WTC11 (cell line): ENCODE measurements at regions not wholly inside any gene's neighbourhood (a gene's known extent, or its start where the extent isn't known, plus 50 kb on each side); places are given as distances from the start of the nearest gene placed in this dataset.

Source experiments
- ATAC-seq: fragments of 200-7000 bp; cut with Tn5 transposase; 2 replicates; pipeline ENCODE4 v1.10.0; 2021; ENCODE audit warnings: mild to moderate bottlenecking, moderate library complexity
- CTCF ChIA-PET: fragments of 300-600 bp; sonication (Branson Sonifier 250); formaldehyde crosslinking; loops from one replicate; lab custom pipeline; 2021; ENCODE audit warnings: antibody characterized with exemption; lab: Charles Lee
- POLR2A ChIA-PET: fragments of 350-600 bp; sonication (Branson Sonifier 250); formaldehyde crosslinking; loops from one replicate; lab custom pipeline; 2021; ENCODE audit warnings: antibody characterized with exemption; lab: Charles Lee
- DNase-seq: peaks from one replicate; pipeline ENCODE4 v3.0.0; 2021; ENCODE audit warnings: low spot score
- H3K27ac Mint-ChIP-seq: 2 replicates; pipeline ENCODE4 v1.8.0; 2021; ENCODE audit warnings: mixed read lengths
- H3K27me3 Mint-ChIP-seq: 2 replicates; pipeline ENCODE4 v1.8.0; 2021; ENCODE audit warnings: low read depth, mild to moderate bottlenecking, moderate library complexity, mixed read lengths
- H3K36me3 Mint-ChIP-seq: 2 replicates; pipeline ENCODE4 v1.8.0; 2021; ENCODE audit warnings: mixed read lengths
- H3K4me1 Mint-ChIP-seq: 2 replicates; pipeline ENCODE4 v1.8.0; 2022; ENCODE audit warnings: mixed read lengths
- H3K4me3 Mint-ChIP-seq: 2 replicates; pipeline ENCODE4 v1.8.0; 2021; ENCODE audit warnings: mild to moderate bottlenecking, moderate library complexity, mixed read lengths
- H3K9me3 Mint-ChIP-seq: 2 replicates; pipeline ENCODE4 v1.8.0; 2021; ENCODE audit warnings: mixed read lengths
- CBFB ChIP-seq: sonication (generic); formaldehyde crosslinking; IDR thresholded peaks from 2 replicates; pipeline ENCODE4 v1.8.1; 2022; ENCODE audit warnings: mild to moderate bottlenecking, low read depth, missing genetic modification reagents
- CREB1 ChIP-seq: sonication (generic); formaldehyde crosslinking; IDR thresholded peaks from 2 replicates; pipeline ENCODE4 v1.8.0; 2023; ENCODE audit warnings: mild to moderate bottlenecking, missing genetic modification reagents
- ELF4 ChIP-seq: sonication (generic); formaldehyde crosslinking; IDR thresholded peaks from 2 replicates; pipeline ENCODE4 v1.8.1; 2022; ENCODE audit warnings: low read depth, mild to moderate bottlenecking, moderate library complexity, missing genetic modification reagents
- EMX1 ChIP-seq: fragments of 250-450 bp; sonication (Bioruptor Pico); IDR thresholded peaks from 2 replicates; pipeline ENCODE4 v1.8.0; 2021; ENCODE audit warnings: mild to moderate bottlenecking
- NFE2L1 ChIP-seq: sonication (generic); formaldehyde crosslinking; IDR thresholded peaks from 2 replicates; pipeline ENCODE4 v1.8.1; 2023; ENCODE audit warnings: missing genetic modification reagents
- NR1H2 ChIP-seq: sonication (generic); formaldehyde crosslinking; IDR thresholded peaks from 2 replicates; pipeline ENCODE4 v1.9.0; 2021; ENCODE audit warnings: mild to moderate bottlenecking, moderate library complexity, missing genetic modification reagents
- NR2C2 ChIP-seq: sonication (generic); formaldehyde crosslinking; IDR thresholded peaks from 2 replicates; pipeline ENCODE4 v1.8.0; 2022; ENCODE audit warnings: mild to moderate bottlenecking, missing genetic modification reagents
- PREB ChIP-seq: sonication (generic); formaldehyde crosslinking; IDR thresholded peaks from 2 replicates; pipeline ENCODE4 v1.8.1; 2022; ENCODE audit warnings: mild to moderate bottlenecking, missing genetic modification reagents, moderate library complexity, borderline replicate concordance
- SMAD3 ChIP-seq: sonication (generic); formaldehyde crosslinking; IDR thresholded peaks from 2 replicates; pipeline ENCODE4 v1.8.0; 2022; ENCODE audit warnings: missing genetic modification reagents, mild to moderate bottlenecking, borderline replicate concordance
- SP1 ChIP-seq: sonication (generic); formaldehyde crosslinking; conservative IDR thresholded peaks from 2 replicates; pipeline ENCODE4 v1.8.1; 2022; ENCODE audit warnings: missing genetic modification reagents
- STAT6 ChIP-seq: sonication (generic); formaldehyde crosslinking; conservative IDR thresholded peaks from 2 replicates; pipeline ENCODE4 v1.8.1; 2023; ENCODE audit warnings: mild to moderate bottlenecking, low read depth, missing genetic modification reagents, moderate library complexity
- TEAD4 ChIP-seq: sonication (generic); formaldehyde crosslinking; IDR thresholded peaks from 2 replicates; pipeline ENCODE4 v1.8.0; 2022; ENCODE audit warnings: mild to moderate bottlenecking, missing genetic modification reagents
- TP53 ChIP-seq: sonication (generic); formaldehyde crosslinking; IDR thresholded peaks from 2 replicates; pipeline ENCODE4 v1.8.1; 2023; ENCODE audit warnings: mild to moderate bottlenecking, missing genetic modification reagents
- ZNF281 ChIP-seq: sonication (generic); formaldehyde crosslinking; IDR thresholded peaks from 2 replicates; pipeline ENCODE4 v1.8.0; 2023; ENCODE audit warnings: mild to moderate bottlenecking, missing genetic modification reagents
- ZNF396 ChIP-seq: fragments of 250-450 bp; sonication (Bioruptor Pico); IDR thresholded peaks from 2 replicates; pipeline ENCODE4 v1.8.0; 2021; ENCODE audit warnings: mild to moderate bottlenecking, moderate library complexity, borderline replicate concordance
- ZNF423 ChIP-seq: fragments of 250-450 bp; sonication (Bioruptor Pico); IDR thresholded peaks from 2 replicates; pipeline ENCODE4 v2.1.2; 2022; ENCODE audit warnings: mild to moderate bottlenecking, moderate library complexity
- TF ChIP-seq, protein P1 (sequence below): fragments of 250-450 bp; sonication (Bioruptor Pico); IDR thresholded peaks from 2 replicates; pipeline ENCODE4 v1.9.0; 2021; ENCODE audit warnings: moderate library complexity, mild to moderate bottlenecking, inconsistent platforms, borderline replicate concordance
- TF ChIP-seq, protein P2 (sequence below): sonication (generic); formaldehyde crosslinking; IDR thresholded peaks from 2 replicates; pipeline ENCODE4 v1.8.0; 2023; ENCODE audit warnings: missing genetic modification reagents
- TF ChIP-seq, protein P3 (sequence below): fragments of 250-450 bp; sonication (Bioruptor Pico); IDR thresholded peaks from 2 replicates; pipeline ENCODE4 v1.9.0; 2021; ENCODE audit warnings: mild to moderate bottlenecking
- TF ChIP-seq, protein P4 (sequence below): sonication (generic); formaldehyde crosslinking; IDR thresholded peaks from 2 replicates; pipeline ENCODE4 v1.8.1; 2023; ENCODE audit warnings: mild to moderate bottlenecking, missing genetic modification reagents

DNA sequence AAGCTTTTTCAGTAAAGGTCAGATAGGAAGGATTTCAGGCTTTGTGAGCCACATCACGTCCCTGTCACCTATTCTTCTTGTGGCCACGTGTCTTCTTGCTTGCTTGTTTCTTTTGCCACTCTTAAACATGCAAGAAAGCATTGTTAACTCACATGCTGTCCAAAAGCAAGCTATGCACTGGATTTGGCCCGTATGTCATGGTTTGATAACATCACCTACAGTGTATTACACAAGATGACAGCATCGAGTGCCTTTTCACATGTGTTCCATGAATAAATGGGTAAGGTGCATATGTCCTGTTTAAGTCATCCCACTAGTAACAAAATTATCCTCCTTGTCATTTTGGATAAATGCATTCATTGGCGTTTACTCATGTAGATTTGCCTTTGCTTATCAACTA, 468.0 kb upstream of the FAT1 start:
- CTCF ChIA-PET = no interaction called here
- Mint-ChIP-seq H3K4me3 (no peak overlapping the region), H3K9me3 (no peaks in the 10 kb centered on the region), H3K27ac (no peak overlapping the region), H3K4me1 (no peaks in the 10 kb centered on the region), H3K27me3 (no peaks in the 10 kb centered on the region), H3K36me3 (no peaks in the 10 kb centered on the region)
- POLR2A ChIA-PET = no interaction called here
- ATAC-seq (no peak), DNase-seq (no peak)
- TF ChIP-seq NR2C2 (CRISPR knock-in tag) (no peak), NFE2L1 (CRISPR knock-in tag) (no peak), CREB1 (CRISPR knock-in tag) (no peak), NR1H2 (CRISPR knock-in tag) (no peak), CBFB (CRISPR knock-in tag) (no peak), TP53 (CRISPR knock-in tag) (no peak), STAT6 (CRISPR knock-in tag) (no peak), SP1 (CRISPR knock-in tag) (no peak), ZNF281 (no peak), ZNF423 (no peak), TEAD4 (CRISPR knock-in tag) (no peak), ELF4 (CRISPR knock-in tag) (no peak), SMAD3 (no peak), EMX1 (CRISPR knock-in tag) (no peak), ZNF396 (CRISPR knock-in tag) (no peak), PREB (CRISPR knock-in tag) (no peak)
- TF ChIP-seq, protein P1, sequence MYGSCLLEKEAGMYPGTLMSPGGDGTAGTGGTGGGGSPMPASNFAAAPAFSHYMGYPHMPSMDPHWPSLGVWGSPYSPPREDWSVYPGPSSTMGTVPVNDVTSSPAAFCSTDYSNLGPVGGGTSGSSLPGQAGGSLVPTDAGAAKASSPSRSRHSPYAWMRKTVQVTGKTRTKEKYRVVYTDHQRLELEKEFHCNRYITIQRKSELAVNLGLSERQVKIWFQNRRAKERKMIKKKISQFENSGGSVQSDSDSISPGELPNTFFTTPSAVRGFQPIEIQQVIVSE = no peak
- TF ChIP-seq, protein P2, sequence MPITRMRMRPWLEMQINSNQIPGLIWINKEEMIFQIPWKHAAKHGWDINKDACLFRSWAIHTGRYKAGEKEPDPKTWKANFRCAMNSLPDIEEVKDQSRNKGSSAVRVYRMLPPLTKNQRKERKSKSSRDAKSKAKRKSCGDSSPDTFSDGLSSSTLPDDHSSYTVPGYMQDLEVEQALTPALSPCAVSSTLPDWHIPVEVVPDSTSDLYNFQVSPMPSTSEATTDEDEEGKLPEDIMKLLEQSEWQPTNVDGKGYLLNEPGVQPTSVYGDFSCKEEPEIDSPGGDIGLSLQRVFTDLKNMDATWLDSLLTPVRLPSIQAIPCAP (CRISPR knock-in tag) = no peak
- TF ChIP-seq, protein P3, sequence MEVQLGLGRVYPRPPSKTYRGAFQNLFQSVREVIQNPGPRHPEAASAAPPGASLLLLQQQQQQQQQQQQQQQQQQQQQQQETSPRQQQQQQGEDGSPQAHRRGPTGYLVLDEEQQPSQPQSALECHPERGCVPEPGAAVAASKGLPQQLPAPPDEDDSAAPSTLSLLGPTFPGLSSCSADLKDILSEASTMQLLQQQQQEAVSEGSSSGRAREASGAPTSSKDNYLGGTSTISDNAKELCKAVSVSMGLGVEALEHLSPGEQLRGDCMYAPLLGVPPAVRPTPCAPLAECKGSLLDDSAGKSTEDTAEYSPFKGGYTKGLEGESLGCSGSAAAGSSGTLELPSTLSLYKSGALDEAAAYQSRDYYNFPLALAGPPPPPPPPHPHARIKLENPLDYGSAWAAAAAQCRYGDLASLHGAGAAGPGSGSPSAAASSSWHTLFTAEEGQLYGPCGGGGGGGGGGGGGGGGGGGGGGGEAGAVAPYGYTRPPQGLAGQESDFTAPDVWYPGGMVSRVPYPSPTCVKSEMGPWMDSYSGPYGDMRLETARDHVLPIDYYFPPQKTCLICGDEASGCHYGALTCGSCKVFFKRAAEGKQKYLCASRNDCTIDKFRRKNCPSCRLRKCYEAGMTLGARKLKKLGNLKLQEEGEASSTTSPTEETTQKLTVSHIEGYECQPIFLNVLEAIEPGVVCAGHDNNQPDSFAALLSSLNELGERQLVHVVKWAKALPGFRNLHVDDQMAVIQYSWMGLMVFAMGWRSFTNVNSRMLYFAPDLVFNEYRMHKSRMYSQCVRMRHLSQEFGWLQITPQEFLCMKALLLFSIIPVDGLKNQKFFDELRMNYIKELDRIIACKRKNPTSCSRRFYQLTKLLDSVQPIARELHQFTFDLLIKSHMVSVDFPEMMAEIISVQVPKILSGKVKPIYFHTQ (CRISPR knock-in tag) = no peak
- TF ChIP-seq, protein P4, sequence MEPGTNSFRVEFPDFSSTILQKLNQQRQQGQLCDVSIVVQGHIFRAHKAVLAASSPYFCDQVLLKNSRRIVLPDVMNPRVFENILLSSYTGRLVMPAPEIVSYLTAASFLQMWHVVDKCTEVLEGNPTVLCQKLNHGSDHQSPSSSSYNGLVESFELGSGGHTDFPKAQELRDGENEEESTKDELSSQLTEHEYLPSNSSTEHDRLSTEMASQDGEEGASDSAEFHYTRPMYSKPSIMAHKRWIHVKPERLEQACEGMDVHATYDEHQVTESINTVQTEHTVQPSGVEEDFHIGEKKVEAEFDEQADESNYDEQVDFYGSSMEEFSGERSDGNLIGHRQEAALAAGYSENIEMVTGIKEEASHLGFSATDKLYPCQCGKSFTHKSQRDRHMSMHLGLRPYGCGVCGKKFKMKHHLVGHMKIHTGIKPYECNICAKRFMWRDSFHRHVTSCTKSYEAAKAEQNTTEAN (CRISPR knock-in tag) = no peak
